ENCODE measurements at regions not wholly inside any gene's neighbourhood (a gene's known extent, or its start where the extent isn't known, plus 50 kb on each side); places are given as distances from the start of the nearest gene placed in this dataset.

DNA sequence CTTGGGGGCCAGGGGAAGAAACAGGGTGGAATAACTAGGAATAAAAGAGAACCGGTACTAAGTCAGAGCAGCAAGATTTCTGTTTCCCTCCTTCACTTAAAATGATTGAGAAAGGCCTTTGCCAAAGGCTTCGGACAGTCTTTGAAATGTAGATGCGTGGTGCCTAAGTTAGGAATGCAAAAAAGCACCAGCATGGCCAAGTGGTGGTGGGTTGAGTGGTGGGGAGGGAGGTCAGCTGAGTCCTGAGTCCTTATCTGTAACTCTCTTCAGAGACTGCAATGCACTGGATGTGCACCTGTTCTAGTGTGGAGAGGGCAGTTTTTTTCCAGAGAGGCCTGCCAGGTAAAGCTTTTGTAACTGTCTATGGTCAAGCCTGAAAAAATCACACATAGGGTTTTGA is 919.9 kb downstream of the FSCB start:
- WGBS, 2 experiments (ENCODE audit: extremely low coverage in 2 of 2, insufficient read length in 1 of 2) = no CpG with 5 or more reads among the region's 3 CpGs
- in situ Hi-C loops (cut with MboI; ENCODE audit: low sequenced_read_pairs) = no loop called here
- no peak for ATAC-seq (ENCODE audit: low read depth)

More for the DNA sequence above, 919.9 kb downstream of the FSCB start:
- POLR2A ChIA-PET (ENCODE audit: unreplicated experiment) = no interaction called here
- intact Hi-C loops (cut with micrococcal nuclease) = no loop called here
- Histone ChIP-seq H3K27ac (ENCODE audit: insufficient read depth, low read length) (no peak overlapping the region), H2BK20ac (ENCODE audit: low read depth, low read length) (no peak overlapping the region), H3K9me1 (ENCODE audit: insufficient read depth, low read length) (no peaks in the 10 kb centered on the region), H4K20me1 (ENCODE audit: insufficient read depth, low read length) (no peaks in the 10 kb centered on the region), H4K5ac (ENCODE audit: low read depth, low read length) (no peak overlapping the region), H3K36me3 (ENCODE audit: control insufficient read depth, insufficient read depth, low read length) (no peaks in the 10 kb centered on the region), H2BK120ac (ENCODE audit: low read depth, low read length) (no peak overlapping the region), H4K8ac (ENCODE audit: low read depth in 2 of 2, low read length in 2 of 2) (no peak overlapping the region), H2AK9ac (replicated peaks; ENCODE audit: low read depth, low read length, poor library complexity) (no peak overlapping the region), H3K4me3 (ENCODE audit: insufficient read depth, low read depth, low read length) (no peak overlapping the region), H4K91ac (ENCODE audit: insufficient read depth, low read depth, low read length) (no peak overlapping the region), H3K27me3 (ENCODE audit: control insufficient read depth, insufficient read depth, low read length) (no peaks in the 10 kb centered on the region), H3K23ac (ENCODE audit: low read depth, low read length) (no peak overlapping the region), H2AFZ (replicated peaks; ENCODE audit: low read length, poor library complexity) (no peak overlapping the region), H3K79me1 (ENCODE audit: low read depth in 1 of 2, low read length in 2 of 2) (no peaks in the 10 kb centered on the region), H3K9me3 (ENCODE audit: control insufficient read depth, insufficient read depth, low read length) (0 out of 2 replicates have a peak, but pooled peaks cover 5% of the 10 kb centered on the region), H3K4me1 (ENCODE audit: control insufficient read depth, insufficient read depth, low read length) (no peaks in the 10 kb centered on the region), H3K4ac (ENCODE audit: low read depth, low read length) (no peak overlapping the region), H2BK15ac (ENCODE audit: low read depth, low read length) (no peak overlapping the region), H3K14ac (replicated peaks; ENCODE audit: low read depth, low read length) (no peak overlapping the region), H3K56ac (ENCODE audit: extremely low read depth, insufficient read depth, low read length) (no peak overlapping the region), H3K4me2 (ENCODE audit: low read depth, low read length) (no peak overlapping the region), H3K9ac (ENCODE audit: low read depth, low read length) (no peak overlapping the region), H2BK5ac (ENCODE audit: low read depth, low read length, poor library complexity, severe bottlenecking) (no peak overlapping the region), H3K18ac (ENCODE audit: low read depth, low read length) (no peak overlapping the region), H2AK5ac (ENCODE audit: low read depth, low read length) (no peak overlapping the region)
- TF ChIP-seq, protein P1, sequence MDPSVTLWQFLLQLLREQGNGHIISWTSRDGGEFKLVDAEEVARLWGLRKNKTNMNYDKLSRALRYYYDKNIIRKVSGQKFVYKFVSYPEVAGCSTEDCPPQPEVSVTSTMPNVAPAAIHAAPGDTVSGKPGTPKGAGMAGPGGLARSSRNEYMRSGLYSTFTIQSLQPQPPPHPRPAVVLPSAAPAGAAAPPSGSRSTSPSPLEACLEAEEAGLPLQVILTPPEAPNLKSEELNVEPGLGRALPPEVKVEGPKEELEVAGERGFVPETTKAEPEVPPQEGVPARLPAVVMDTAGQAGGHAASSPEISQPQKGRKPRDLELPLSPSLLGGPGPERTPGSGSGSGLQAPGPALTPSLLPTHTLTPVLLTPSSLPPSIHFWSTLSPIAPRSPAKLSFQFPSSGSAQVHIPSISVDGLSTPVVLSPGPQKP (IDR thresholded peaks at IDR 0.05; ENCODE audit: borderline replicate concordance, low read depth, low read length) = no peak
- no peak for TF ChIP-seq FOS (IDR thresholded peaks at IDR 0.05; ENCODE audit: low read depth, low read length)
- no peak for TF ChIP-seq RFX5 (IDR thresholded peaks at IDR 0.05; ENCODE audit: low read depth, low read length)
- TF ChIP-seq CHD1 (IDR thresholded peaks at IDR 0.05; ENCODE audit: low read depth, low read length) = no peak
- TF ChIP-seq RCOR1 (IDR thresholded peaks at IDR 0.05; ENCODE audit: insufficient replicate concordance, low read length) = no peak
- TF ChIP-seq, protein P2, sequence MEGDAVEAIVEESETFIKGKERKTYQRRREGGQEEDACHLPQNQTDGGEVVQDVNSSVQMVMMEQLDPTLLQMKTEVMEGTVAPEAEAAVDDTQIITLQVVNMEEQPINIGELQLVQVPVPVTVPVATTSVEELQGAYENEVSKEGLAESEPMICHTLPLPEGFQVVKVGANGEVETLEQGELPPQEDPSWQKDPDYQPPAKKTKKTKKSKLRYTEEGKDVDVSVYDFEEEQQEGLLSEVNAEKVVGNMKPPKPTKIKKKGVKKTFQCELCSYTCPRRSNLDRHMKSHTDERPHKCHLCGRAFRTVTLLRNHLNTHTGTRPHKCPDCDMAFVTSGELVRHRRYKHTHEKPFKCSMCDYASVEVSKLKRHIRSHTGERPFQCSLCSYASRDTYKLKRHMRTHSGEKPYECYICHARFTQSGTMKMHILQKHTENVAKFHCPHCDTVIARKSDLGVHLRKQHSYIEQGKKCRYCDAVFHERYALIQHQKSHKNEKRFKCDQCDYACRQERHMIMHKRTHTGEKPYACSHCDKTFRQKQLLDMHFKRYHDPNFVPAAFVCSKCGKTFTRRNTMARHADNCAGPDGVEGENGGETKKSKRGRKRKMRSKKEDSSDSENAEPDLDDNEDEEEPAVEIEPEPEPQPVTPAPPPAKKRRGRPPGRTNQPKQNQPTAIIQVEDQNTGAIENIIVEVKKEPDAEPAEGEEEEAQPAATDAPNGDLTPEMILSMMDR (conservative IDR thresholded peaks at IDR 0.05; ENCODE audit: low read depth, low read length) = no peak
- no peak for TF ChIP-seq POLR2A (IDR thresholded peaks at IDR 0.05; ENCODE audit: low read depth, low read length)
- TF ChIP-seq SMC3 (IDR thresholded peaks at IDR 0.05; ENCODE audit: low read depth, low read length) = no peak
- no peak for TF ChIP-seq NFE2L2 (IDR thresholded peaks at IDR 0.05; ENCODE audit: low read depth, low read length)
- TF ChIP-seq CEBPB (IDR thresholded peaks at IDR 0.05; ENCODE audit: low read depth, low read length) = no peak
- TF ChIP-seq MAZ (IDR thresholded peaks at IDR 0.05; ENCODE audit: borderline replicate concordance, low read depth, low read length) = no peak
- CTCF ChIA-PET = no interaction called here
- no peak for DNase-seq
- no TSS peak for BruUV-seq (replicated peaks)
- dilution Hi-C loops (cut with HindIII; ENCODE audit: low sequenced_read_pairs, unreplicated experiment) = no loop called here
